Hematopoietic multipotent progenitor cell treated with erythropoietin and hydrocortisone succinate and interleukin-3 and kit ligand, for 15 days (in vitro differentiated cells): ENCODE measurements at regions not wholly inside any gene's neighbourhood (a gene's known extent, or its start where the extent isn't known, plus 50 kb on each side); places are given as distances from the start of the nearest gene placed in this dataset.
"Not testable (repeated sequence)": the region's sequence is repeated elsewhere in the genome, so short reads cannot be mapped to it uniquely, and the experiment has no call there.

Experiments used
- DNase-seq: peaks from one replicate; pipeline ENCODE4 v3.0.0-alpha.2; 2015; ENCODE audit warnings: low spot score

- no peak for DNase-seq
Measured at GRCh38 chr10:106296750-106297392, 867.6 kb downstream of the SORCS1 start.

GRCh38 chr10:106284802-106285587 lies 879.5 kb downstream of the SORCS1 start:
- no peak for DNase-seq

- no peak for DNase-seq
Measured at GRCh38 chr10:106280896-106281460, 883.5 kb downstream of the SORCS1 start.

- DNase-seq = no peak
Measured at GRCh38 chr10:106278383-106278782, 886.1 kb downstream of the SORCS1 start.

- no peak for DNase-seq
Measured at GRCh38 chr10:106271237-106271636, 893.3 kb downstream of the SORCS1 start.

- DNase-seq = no peak
Measured at GRCh38 chr10:106268000-106268399, 896.5 kb downstream of the SORCS1 start.

GRCh38 chr10:106267591-106267990 lies 896.9 kb downstream of the SORCS1 start:
- no peak for DNase-seq

GRCh38 chr10:106257432-106257831 lies 907.1 kb downstream of the SORCS1 start:
- not testable (repeated sequence) for DNase-seq

DNA sequence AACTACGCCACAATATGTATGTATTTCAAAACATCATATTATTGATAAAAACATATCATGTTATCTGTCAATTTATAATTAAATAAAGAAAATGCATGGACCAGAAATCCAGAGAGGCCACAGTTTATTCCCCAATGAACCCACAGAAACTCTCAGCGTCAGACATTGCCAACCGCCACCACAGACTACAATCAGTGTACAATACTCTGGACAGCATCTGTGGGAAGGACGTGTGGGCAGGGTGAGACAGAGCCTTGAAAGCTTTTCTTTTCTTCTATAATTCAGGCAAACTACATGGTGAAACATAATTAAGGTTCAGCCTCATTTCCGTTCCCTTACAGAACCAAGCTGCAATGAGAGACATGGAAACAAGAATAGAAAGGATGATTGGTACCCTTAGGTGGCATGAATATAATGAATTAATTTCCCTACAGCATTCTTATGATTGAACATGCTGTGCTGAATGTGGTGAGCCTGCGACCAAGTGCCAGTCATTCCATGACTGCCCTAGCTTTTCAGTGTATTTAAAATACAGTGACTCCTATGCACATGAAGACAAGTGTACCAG lies 909.3 kb downstream of the SORCS1 start:
- no peak for DNase-seq

DNA sequence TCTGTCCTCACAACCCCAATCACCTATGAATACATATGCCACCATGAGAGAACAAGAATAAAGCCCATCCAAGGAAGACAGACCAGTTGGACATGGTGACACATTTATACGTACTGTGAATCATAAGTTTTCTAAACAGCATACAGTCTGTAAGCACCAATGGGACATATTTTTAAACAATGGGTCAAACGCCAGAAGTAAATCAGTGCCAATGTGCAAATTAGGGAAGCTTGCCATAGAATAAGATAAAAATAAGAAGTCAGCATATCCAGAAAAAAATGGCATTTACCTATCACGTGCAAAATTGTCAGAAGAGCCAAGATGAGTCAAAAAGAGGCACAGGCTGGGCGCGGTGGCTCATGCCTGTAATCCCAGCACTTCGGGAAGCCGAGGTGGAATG lies 910.4 kb downstream of the SORCS1 start:
- DNase-seq = no peak

DNA sequence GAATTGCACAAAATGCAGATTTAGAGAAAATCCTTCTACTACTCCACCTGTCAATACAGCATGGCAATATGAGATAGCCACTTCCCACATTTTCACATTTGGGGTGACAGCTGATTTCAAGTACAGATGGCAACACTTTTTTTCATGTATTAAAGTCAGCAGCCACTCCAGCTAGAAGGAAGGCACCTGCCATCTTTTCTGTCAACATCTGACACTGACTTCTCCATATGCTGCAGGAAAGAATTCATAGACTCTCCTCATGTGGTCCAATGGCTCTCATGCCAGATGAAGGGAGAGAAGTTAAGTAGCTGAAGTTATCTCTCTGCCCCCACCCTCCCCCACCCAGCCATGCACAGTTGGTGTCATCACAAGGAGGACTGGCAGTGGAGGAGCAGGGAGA lies 912.0 kb downstream of the SORCS1 start:
- no peak for DNase-seq

DNA sequence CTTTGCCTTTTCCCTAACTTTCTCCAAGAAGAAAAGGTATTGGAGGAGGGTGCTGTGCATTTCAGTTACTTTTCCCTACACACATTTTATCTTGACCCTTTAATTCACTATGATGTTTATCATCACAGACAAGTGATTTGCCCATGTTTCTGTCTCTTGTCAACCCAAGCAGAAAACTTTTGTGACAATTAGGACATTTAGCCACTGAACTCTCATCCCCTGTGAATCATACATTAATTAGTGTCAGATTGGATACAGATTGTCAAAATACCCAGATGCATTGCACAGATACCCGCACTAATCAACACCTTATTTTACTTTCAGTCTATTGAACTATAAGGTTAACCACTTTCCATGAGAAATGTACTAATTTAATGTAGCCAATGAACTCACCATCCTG lies 912.9 kb downstream of the SORCS1 start:
- DNase-seq = no peak

- DNase-seq = no peak
Measured at GRCh38 chr10:106242301-106242700, 922.2 kb downstream of the SORCS1 start.

DNA sequence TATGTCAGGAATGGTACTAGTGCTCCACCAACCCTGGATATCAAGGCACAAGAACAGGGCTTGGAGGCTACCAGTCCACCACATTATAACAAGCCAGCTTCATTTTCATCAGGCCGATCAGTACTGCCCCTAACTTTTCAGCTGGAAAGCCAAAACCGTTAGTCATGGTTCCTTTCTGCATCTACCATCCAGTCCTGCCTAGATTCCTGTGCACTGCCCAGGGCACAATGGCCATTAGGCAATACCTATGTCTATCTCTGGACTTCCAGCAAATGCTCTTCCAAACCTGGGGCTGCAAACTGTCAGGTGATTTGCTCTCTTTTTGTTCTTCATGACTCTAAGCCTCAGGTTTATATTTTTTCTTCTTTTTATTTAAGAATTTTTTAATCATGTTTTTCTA lies 937.7 kb downstream of the SORCS1 start:
- DNase-seq = no peak

- no peak for DNase-seq
Measured at GRCh38 chr10:106226142-106226541, 938.4 kb downstream of the SORCS1 start.

- DNase-seq = no peak
Measured at GRCh38 chr10:106224676-106225075, 939.8 kb downstream of the SORCS1 start.

DNA sequence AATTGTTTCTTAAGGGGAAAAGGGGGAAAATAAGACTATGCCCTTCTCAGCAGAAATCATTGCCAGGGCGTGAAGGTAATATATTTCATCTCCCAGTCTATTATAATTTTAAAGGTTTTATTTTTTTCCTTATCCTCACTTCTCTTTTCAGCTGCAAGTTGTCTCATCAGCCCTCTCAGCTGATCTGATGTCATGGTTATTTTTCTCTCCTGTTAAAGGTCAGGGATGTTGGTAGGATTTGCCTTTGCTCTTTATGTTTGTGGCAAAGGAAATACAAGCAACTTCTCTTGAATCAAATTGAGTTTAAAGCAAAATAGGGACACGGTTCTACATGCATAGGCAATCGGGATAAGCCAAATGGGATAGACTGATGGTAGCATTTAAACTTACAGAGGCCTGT lies 946.9 kb downstream of the SORCS1 start:
- DNase-seq = no peak

DNA sequence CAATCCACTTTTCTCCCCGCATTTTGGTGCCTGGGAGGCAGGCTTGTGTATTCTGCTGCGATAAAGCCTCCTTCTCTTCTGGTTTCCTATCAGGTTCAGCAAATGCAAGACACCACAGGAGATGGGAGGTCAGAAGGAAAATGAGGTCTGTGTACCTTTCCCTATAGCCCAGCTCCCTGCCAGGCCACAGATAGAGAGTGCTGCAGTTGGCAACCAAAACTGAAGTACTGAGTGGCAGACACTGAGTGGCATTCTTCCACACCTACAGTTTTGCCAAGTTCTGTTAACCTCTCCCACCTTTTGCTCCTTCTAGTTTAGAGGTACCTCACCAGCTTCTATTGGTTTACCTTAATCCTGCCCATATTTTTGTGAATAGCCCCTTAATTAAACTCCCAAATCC lies 948.4 kb downstream of the SORCS1 start:
- DNase-seq = no peak

GRCh38 chr10:106214243-106214642 lies 950.3 kb downstream of the SORCS1 start:
- no peak for DNase-seq

- no peak for DNase-seq
Measured at GRCh38 chr10:106213493-106213892, 951.0 kb downstream of the SORCS1 start.

DNA sequence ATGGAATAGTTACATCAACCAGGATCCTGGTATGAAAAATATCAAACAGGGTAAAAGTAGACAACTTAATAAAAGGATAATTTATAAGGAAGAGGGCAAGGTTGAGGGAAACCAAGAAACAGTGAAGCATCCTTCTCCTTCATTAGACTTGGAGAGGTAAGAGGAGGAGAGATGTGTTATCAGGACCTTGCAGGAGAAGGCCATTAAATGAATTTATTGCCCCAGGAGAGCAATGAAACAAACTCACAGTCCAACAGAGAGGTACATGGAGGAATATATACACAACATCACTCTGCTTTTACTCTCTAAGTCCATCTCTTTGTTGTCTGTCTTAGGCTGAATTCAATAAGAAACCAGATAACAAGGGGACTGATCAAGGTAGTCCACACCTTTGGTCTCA lies 966.2 kb downstream of the SORCS1 start:
- DNase-seq = no peak

- DNase-seq = no peak
Measured at GRCh38 chr10:106189292-106189691, 975.2 kb downstream of the SORCS1 start.

DNA sequence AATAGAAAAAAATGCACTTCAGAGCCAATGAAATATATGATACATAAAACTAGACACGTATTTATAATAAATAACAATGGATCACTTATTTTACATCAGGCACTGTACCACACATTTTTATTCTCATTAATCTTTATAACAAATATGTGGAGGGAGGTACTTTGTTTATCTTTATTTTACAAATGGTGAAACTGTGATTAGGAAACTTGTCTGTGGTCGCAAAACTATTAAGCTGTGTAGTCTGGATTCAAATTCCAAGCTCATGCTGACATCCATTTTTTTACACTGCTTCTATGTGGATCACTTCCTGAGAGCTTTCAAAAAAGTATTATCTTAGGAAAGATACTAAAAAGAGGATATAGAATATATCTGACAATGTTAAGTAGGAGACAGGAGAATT lies 978.6 kb downstream of the SORCS1 start:
- DNase-seq = no peak
